BJ (cell line): ENCODE measurements at regions not wholly inside any gene's neighbourhood (a gene's known extent, or its start where the extent isn't known, plus 50 kb on each side); places are given as distances from the start of the nearest gene placed in this dataset.

Experiments
- CTCF ChIA-PET: fragments of 350-600 bp; formaldehyde crosslinking; extraction: SDS; loops from one replicate; lab custom pipeline; 2021; ENCODE audit warnings: antibody characterized with exemption, inconsistent platforms; lab: Yijun Ruan, JAX
- POLR2A ChIA-PET: fragments of 300-600 bp; sonication (Branson Sonifier 250); formaldehyde crosslinking; extraction: SDS; loops from one replicate; lab custom pipeline; 2021; ENCODE audit warnings: antibody characterized with exemption; lab: Charles Lee
- DNase-seq: peaks from one replicate; pipeline ENCODE4 v3.0.0-alpha.2; 2011; ENCODE audit warnings: low read depth
- H3K27me3 ChIP-seq: 2 replicates; pipeline ENCODE4 v1.6.0; 2011; ENCODE audit warnings: low read length; ENCODE audit not compliant: control insufficient read depth, insufficient read depth
- H3K36me3 ChIP-seq: 2 replicates; pipeline ENCODE4 v1.5.1; 2011; ENCODE audit warnings: low read length; ENCODE audit not compliant: control insufficient read depth, insufficient read depth
- H3K4me3 ChIP-seq: 2 replicates; pipeline ENCODE4 v1.5.1; 2011; ENCODE audit warnings: low read depth, mild to moderate bottlenecking, control low read depth, low read length
- TF ChIP-seq, protein P1 (sequence below): IDR thresholded peaks from 2 replicates; pipeline ENCODE4 v1.5.1; 2011; ENCODE audit warnings: low read depth, mild to moderate bottlenecking, control low read depth, inconsistent platforms, low read length, moderate library complexity; ENCODE audit not compliant: insufficient read depth

- no peak for DNase-seq
- TF ChIP-seq, protein P1, sequence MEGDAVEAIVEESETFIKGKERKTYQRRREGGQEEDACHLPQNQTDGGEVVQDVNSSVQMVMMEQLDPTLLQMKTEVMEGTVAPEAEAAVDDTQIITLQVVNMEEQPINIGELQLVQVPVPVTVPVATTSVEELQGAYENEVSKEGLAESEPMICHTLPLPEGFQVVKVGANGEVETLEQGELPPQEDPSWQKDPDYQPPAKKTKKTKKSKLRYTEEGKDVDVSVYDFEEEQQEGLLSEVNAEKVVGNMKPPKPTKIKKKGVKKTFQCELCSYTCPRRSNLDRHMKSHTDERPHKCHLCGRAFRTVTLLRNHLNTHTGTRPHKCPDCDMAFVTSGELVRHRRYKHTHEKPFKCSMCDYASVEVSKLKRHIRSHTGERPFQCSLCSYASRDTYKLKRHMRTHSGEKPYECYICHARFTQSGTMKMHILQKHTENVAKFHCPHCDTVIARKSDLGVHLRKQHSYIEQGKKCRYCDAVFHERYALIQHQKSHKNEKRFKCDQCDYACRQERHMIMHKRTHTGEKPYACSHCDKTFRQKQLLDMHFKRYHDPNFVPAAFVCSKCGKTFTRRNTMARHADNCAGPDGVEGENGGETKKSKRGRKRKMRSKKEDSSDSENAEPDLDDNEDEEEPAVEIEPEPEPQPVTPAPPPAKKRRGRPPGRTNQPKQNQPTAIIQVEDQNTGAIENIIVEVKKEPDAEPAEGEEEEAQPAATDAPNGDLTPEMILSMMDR, result no peak
- Histone ChIP-seq H3K27me3 (0 out of 2 replicates have a peak, but pooled peaks cover 1% of the 10 kb centered on the region), H3K36me3 (no peaks in the 10 kb centered on the region), H3K4me3 (no peak overlapping the region)
- ChIA-PET CTCF (interaction anchor here (1.1 kb wide), 1 partner anchor 24 kb away, joined by 3 read pairs; no protein-coding TSS in a partner anchor), POLR2A (no interaction called here)
Measured at GRCh38 chr7:24137338-24137737, 146.7 kb upstream of the NPY start.

DNA sequence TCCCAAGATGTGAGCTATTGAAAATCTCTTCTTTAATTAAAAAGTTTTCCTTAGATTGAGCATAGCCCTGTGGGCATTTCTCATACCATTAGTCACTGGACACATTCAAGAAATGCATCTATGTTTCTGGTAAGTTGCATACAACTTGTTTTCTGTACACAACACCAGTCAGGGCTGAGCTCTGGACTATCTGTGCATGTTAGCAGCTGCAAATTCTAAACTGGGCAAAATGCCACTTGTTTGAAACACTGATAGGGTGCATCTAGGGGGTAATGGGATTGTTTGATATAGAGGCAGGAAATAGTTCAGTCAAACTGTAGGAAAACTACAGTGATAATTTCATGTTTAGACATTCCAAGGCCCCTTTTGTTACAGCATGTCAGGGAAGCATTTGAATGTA lies 145.6 kb upstream of the NPY start:
- CTCF ChIA-PET, result no interaction called here
- TF ChIP-seq, protein P1, result no peak
- Histone ChIP-seq H3K36me3 (no peaks in the 10 kb centered on the region), H3K4me3 (no peak overlapping the region), H3K27me3 (0 out of 2 replicates have a peak, but pooled peaks cover 1% of the 10 kb centered on the region)
- POLR2A ChIA-PET, result no interaction called here
- no peak for DNase-seq

DNA sequence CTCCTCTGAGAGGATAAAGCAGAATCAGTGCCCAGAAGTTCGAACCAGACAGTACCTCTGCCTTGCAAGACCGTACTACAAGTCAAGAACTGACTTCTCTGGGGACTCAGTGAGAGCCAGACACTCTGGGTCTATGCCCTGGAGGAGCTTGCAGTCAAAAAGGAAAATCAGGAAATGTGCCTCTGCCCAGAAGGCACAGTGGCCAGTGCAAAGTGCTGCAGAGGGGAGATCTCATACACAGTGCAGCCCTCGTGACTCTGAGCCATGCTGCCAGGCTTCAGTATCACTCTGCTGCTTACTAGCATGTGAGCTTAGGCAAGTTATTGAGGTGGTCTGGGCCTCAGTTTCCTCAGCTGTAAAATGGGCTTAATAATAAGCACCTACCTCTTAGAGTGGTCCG lies 144.0 kb upstream of the NPY start:
- DNase-seq, result no peak
- POLR2A ChIA-PET, result no interaction called here
- no peak overlapping the region for H3K4me3 ChIP-seq
- CTCF ChIA-PET, result interaction anchor here (1.0 to 1.2 kb wide), 2 partner anchors 19 to 85 kb away, joined by 3 read pairs; no protein-coding TSS in a partner anchor
- 0 out of 2 replicates have a peak, but pooled peaks cover 1% of the 10 kb centered on the region for H3K27me3 ChIP-seq
- H3K36me3 ChIP-seq, result no peaks in the 10 kb centered on the region
- TF ChIP-seq, protein P1, result no peak

DNA sequence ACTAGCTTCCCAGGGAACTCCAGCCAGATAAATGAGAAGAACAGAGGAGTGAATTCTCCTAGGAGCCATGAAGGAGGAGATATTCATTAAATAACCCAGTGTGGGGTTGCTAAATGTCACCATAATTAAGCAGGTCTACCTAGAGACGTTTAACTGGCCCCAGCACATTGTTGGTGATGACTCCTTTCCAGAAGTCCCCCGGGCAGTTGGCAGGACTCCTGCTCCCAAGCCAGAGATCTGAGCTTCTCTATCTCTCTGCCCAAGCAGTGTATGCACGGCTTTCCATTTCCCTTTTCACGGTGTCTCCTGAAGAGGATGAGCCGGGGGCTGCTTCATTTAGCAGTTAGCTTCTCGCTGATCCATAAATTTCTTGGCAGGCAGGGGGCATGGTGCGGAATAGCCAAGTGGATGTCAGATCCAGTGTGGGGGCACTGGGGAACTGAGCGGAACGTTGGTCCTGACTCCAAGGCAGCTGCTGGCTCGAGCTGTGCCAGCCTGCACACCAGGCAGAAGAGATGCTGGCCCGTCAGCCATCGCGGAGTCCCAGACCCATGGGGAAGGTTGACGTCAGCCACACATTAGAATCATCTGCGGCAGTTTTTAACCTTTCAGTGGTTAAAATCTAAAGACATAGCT lies 142.0 kb upstream of the NPY start:
- Histone ChIP-seq H3K36me3 (no peaks in the 10 kb centered on the region), H3K27me3 (0 out of 2 replicates have a peak, but pooled peaks cover 1% of the 10 kb centered on the region), H3K4me3 (no peak overlapping the region)
- ChIA-PET POLR2A (no interaction called here), CTCF (no interaction called here)
- TF ChIP-seq, protein P1, result no peak
- no peak for DNase-seq

DNA sequence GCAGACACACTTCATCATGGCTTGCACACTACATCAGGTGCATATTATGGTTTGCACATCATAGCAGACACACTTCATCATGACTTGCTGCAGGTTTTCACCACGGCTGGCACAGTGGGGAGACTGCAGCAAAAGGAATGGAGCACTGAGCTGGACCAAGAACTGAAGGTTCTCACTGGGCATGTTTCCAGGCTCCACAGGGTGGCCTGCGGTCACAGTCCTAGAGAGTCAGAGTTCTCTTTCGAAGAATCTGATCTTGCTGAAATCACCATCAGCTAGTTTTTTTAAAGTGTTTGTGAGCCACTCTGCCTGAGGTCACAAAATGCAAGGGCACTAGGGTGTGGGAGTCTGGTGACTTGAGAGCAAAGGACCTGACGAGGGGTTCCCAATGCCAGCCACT lies 140.4 kb upstream of the NPY start:
- Histone ChIP-seq H3K27me3 (no peaks in the 10 kb centered on the region), H3K4me3 (no peak overlapping the region), H3K36me3 (no peaks in the 10 kb centered on the region)
- POLR2A ChIA-PET, result no interaction called here
- TF ChIP-seq, protein P1, result no peak
- CTCF ChIA-PET, result no interaction called here
- no peak for DNase-seq
